Gastroesophageal sphincter (tissue), 3 donors: ENCODE measurements at regions not wholly inside any gene's neighbourhood (a gene's known extent, or its start where the extent isn't known, plus 50 kb on each side); places are given as distances from the start of the nearest gene placed in this dataset.

ENCODE experiments used
- POLR2A ChIP-seq, 2 donors: fragments of 450-650 bp; IDR thresholded peaks; one replicate each; pipeline ENCODE4 v1.6.1; 2017; ENCODE audit warnings: antibody characterized with exemption in 2 of 2, mild to moderate bottlenecking in 2 of 2, moderate library complexity in 1 of 2
- TF ChIP-seq, protein P1 (sequence below), 4 experiments: fragments of 200-600 bp in 2 of 4; fragments of 450-650 bp in 2 of 4; sonication (generic) in 1 of 4; IDR thresholded peaks; one replicate each; pipeline ENCODE4 v1.5.1; 2017 to 2019; ENCODE audit warnings: antibody characterized with exemption in 4 of 4, mild to moderate bottlenecking in 2 of 4, moderate library complexity in 2 of 4

DNA sequence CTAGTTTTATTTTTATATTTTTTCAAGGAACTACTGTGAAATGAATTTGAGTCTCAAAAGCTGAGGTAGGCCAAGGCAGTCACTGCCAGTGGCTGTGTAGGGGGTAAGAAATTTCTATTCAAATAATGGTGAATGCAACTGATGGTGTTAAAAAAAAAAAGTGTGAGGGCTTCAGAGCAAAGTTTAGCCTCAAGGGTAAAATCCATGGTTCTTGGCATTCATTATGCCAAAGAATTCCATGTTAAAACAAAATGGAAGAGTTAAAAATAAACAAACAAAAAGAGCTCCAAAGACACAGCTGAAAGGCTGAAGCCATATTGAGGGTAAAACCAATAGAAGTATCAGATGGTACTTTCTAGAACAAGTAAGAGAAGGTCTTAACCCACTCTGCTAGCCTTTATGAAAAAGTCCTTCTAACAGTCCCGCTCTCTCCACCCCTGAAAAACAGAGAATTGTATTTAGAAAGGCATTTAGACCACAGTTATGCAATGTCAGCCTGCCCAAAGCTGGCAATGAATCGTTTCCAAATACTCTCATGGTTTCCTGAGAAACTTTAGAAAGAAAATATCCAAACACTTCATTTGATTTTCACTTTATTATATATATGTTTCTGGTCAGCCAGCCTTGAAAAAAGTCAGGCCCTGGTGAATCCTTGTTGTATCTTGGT, 158.4 kb upstream of the GMNC start:
- TF ChIP-seq, protein P1, sequence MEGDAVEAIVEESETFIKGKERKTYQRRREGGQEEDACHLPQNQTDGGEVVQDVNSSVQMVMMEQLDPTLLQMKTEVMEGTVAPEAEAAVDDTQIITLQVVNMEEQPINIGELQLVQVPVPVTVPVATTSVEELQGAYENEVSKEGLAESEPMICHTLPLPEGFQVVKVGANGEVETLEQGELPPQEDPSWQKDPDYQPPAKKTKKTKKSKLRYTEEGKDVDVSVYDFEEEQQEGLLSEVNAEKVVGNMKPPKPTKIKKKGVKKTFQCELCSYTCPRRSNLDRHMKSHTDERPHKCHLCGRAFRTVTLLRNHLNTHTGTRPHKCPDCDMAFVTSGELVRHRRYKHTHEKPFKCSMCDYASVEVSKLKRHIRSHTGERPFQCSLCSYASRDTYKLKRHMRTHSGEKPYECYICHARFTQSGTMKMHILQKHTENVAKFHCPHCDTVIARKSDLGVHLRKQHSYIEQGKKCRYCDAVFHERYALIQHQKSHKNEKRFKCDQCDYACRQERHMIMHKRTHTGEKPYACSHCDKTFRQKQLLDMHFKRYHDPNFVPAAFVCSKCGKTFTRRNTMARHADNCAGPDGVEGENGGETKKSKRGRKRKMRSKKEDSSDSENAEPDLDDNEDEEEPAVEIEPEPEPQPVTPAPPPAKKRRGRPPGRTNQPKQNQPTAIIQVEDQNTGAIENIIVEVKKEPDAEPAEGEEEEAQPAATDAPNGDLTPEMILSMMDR (IDR thresholded peaks at IDR 0.05), result no peak
- no peak for TF ChIP-seq POLR2A (IDR thresholded peaks at IDR 0.05)
